Transverse colon (tissue), 4 donors: ENCODE measurements at regions not wholly inside any gene's neighbourhood (a gene's known extent, or its start where the extent isn't known, plus 50 kb on each side); places are given as distances from the start of the nearest gene placed in this dataset.

Experiments used
- DNase-seq: peaks from one replicate; pipeline ENCODE4 v3.0.0-alpha.2; 2019
- H3K27ac ChIP-seq, 4 donors: fragments of 200-600 bp; sonication (generic); 2 replicates each; pipeline ENCODE4 v1.5.1; 2016 to 2018; ENCODE audit warnings: inconsistent platforms in 4 of 4
- H3K27me3 ChIP-seq: fragments of 200-600 bp; sonication (generic); 2 replicates; pipeline ENCODE4 v1.5.1; 2017; ENCODE audit warnings: inconsistent platforms
- H3K36me3 ChIP-seq, 4 donors: fragments of 200-600 bp; sonication (generic); 2 replicates each; pipeline ENCODE4 v1.5.1; 2017 to 2019; ENCODE audit warnings: inconsistent platforms in 4 of 4
- H3K4me1 ChIP-seq, 4 donors: fragments of 200-600 bp; sonication (generic); 2 replicates each; pipeline ENCODE4 v1.5.1; 2017 to 2020; ENCODE audit warnings: inconsistent platforms in 4 of 4
- H3K4me3 ChIP-seq, 4 donors: fragments of 200-600 bp; sonication (generic); 1 replicate in 1 of 4; 2 replicates in 3 of 4; pipeline versions ENCODE4 v1.5.1 to v1.6.1; 2017 to 2019; ENCODE audit warnings: inconsistent platforms in 4 of 4
- H3K9me3 ChIP-seq, 2 donors: fragments of 200-600 bp; sonication (generic); 2 replicates each; pipeline ENCODE4 v1.5.1; 2017 to 2019; ENCODE audit warnings: inconsistent platforms in 2 of 2
- EP300 ChIP-seq: sonication (generic); formaldehyde crosslinking; IDR thresholded peaks from one replicate; pipeline ENCODE4 v1.6.1; 2017; ENCODE audit warnings: antibody characterized with exemption, low read depth
- POLR2A ChIP-seq: fragments of 450-650 bp; IDR thresholded peaks from one replicate; pipeline ENCODE4 v1.6.1; 2016; ENCODE audit warnings: antibody characterized with exemption, mild to moderate bottlenecking, moderate library complexity
- POLR2AphosphoS5 ChIP-seq, 3 donors: sonication (generic); formaldehyde crosslinking; IDR thresholded peaks; one replicate each; pipeline ENCODE4 v1.6.1; 2016; ENCODE audit warnings: antibody characterized with exemption in 3 of 3
- WGBS, 2 donors: methylation state at CpG; one replicate each; pipeline ENCODE4 v1.1.5; 2018; ENCODE audit warnings: low coverage in 1 of 2; 5-methylcytosine and 5-hydroxymethylcytosine counted together
- in situ Hi-C, 4 donors: fragments of 200-750 bp; cut with MboI; loops; one replicate each; pipeline versions ENCODE4 v1.15.0 to v1.15.1; 2017; ENCODE audit warnings: low sequenced_read_pairs in 3 of 4, low pct_ligation_motif_present in 1 of 4, low pct_unique_long_range_greater_than_20kb in 1 of 4
- intact Hi-C: fragments of 100-400 bp; cut with DNase I; formaldehyde crosslinking; loops from one replicate; pipeline ENCODE4 v1.15.1; 2023; ENCODE audit warnings: low total_unique reads
- TF ChIP-seq, protein P1 (sequence below), 5 experiments: fragments of 200-600 bp in 3 of 5; fragments of 450-650 bp in 2 of 5; sonication (generic) in 3 of 5; IDR thresholded peaks; 1 replicate in 2 of 5; 2 replicates in 3 of 5; pipeline ENCODE4 v1.5.1; 2016 to 2017; ENCODE audit warnings: antibody characterized with exemption in 5 of 5, inconsistent platforms in 3 of 5, mild to moderate bottlenecking in 2 of 5, moderate library complexity in 1 of 5

DNA sequence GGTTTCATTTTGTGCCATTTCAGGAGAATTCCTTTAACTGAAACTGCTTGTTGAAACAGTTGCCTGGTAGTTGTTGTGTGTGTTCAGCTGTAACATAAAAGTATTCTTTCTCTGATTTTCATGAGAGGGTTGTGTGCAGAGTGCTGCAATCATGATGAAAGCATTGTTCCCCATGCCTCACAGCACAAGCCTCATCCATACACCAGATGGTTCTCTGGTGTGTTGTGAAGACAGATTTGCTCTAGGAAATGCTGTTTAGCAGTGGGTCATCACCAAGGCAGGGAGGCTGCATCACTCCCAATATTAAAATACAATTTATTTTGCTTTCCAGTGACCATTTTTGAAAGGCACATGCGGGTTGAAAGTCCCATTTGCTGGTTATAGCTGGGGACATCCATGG lies 404.4 kb downstream of the AACS start:
- no peaks in the 10 kb centered on the region for H3K27me3 ChIP-seq
- TF ChIP-seq POLR2AphosphoS5 (IDR thresholded peaks at IDR 0.05) (no peak), EP300 (no peak), POLR2A (no peak)
- TF ChIP-seq, protein P1, sequence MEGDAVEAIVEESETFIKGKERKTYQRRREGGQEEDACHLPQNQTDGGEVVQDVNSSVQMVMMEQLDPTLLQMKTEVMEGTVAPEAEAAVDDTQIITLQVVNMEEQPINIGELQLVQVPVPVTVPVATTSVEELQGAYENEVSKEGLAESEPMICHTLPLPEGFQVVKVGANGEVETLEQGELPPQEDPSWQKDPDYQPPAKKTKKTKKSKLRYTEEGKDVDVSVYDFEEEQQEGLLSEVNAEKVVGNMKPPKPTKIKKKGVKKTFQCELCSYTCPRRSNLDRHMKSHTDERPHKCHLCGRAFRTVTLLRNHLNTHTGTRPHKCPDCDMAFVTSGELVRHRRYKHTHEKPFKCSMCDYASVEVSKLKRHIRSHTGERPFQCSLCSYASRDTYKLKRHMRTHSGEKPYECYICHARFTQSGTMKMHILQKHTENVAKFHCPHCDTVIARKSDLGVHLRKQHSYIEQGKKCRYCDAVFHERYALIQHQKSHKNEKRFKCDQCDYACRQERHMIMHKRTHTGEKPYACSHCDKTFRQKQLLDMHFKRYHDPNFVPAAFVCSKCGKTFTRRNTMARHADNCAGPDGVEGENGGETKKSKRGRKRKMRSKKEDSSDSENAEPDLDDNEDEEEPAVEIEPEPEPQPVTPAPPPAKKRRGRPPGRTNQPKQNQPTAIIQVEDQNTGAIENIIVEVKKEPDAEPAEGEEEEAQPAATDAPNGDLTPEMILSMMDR (IDR thresholded peaks at IDR 0.05): no peak
- no peak overlapping the region for H3K27ac ChIP-seq
- WGBS, 2 donors: 81% methylated on average over 1 of the region's 1 CpG; no CpG with 5 or more reads in 1 of the 2 donors
- H3K9me3 ChIP-seq: no peaks in the 10 kb centered on the region
- H3K4me3 ChIP-seq: no peak overlapping the region
- H3K36me3 ChIP-seq: no peaks in the 10 kb centered on the region
- in situ Hi-C loops (no loop called here), intact Hi-C loops (no loop called here)
- no peak for DNase-seq
- peaks cover 0 to 5% (median 2%) of the 10 kb centered on the region in 4 donors for H3K4me1 ChIP-seq

DNA sequence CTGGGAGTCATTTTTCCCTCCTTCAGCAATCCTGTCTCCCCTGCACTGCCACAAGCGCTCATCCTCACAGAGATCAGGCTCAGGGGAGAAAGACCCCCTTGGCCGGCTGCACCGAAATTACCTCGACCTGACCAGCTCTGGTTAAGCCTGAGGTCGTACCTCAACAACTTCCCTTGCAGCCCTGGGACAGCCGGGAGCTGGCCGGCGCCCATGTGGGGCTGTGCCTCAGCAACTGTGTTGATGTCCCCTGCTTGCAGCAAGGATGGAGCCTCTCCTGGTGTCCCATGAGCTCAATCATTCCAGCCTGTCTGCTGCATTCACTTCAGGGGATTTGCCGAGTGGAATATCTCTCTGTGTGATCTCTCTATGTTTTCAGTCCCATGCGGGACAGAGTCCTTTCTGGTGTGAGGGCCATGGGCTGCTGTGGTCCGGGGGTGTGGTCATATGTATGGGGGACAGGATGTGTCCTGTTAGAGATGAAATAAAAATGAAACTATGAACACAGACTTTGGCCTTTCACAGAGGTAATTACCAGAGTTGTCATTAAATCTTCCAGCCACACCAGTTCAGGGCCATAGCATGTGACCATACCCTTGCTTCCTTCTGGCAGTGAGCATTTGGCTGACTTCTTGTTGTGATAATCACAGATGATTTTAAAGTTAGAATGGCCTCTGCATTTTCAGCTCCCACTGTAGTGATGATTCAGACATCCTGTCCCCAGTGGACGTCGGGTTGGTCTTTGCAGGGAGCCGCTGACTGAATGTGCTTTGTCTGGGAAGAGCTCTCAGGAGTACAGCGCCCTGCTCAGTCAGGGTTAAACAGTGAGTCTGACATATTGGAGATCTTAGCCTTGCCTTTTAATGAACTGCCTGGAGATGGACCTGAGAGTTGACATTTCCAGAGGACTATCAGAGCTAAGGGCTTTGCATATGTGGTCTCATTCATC lies 405.9 kb downstream of the AACS start:
- H3K9me3 ChIP-seq: no peaks in the 10 kb centered on the region
- H3K27me3 ChIP-seq: no peaks in the 10 kb centered on the region
- 59% methylated on average over 15 of the region's 15 CpGs; no CpG with 5 or more reads in 1 of the 2 donors for WGBS, 2 donors
- DNase-seq: peak; percentile 26
- no peak overlapping the region for H3K4me3 ChIP-seq
- no peak overlapping the region for H3K27ac ChIP-seq
- intact Hi-C loops: no loop called here
- TF ChIP-seq, protein P1 (IDR thresholded peaks at IDR 0.05): no peak
- TF ChIP-seq POLR2AphosphoS5 (IDR thresholded peaks at IDR 0.05): no peak
- no peak for TF ChIP-seq POLR2A
- TF ChIP-seq EP300: no peak
- no peaks in the 10 kb centered on the region for H3K36me3 ChIP-seq
- peaks cover 0 to 5% (median 2%) of the 10 kb centered on the region in 4 donors for H3K4me1 ChIP-seq
- in situ Hi-C loops: no loop called here

DNA sequence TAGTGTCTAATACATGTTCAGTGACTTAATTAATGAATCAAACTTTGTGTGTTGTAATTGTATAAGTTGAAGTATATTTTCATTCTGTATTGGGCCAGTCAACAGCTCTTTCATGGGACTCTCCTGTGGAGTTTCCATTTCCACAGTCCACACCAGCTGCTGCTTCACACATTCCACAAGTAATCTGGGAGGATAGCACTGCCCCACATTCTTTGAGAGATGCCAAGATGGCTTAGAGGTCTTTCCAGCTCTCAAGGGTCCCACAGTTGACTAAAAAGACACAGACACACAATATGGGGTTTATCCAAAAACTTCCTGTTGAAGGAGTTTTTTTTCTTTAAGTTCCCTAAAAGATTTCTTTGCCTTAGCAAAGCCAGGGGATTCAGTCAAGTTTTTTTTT lies 408.3 kb downstream of the AACS start:
- no peak overlapping the region for H3K4me3 ChIP-seq
- no peak for TF ChIP-seq EP300
- TF ChIP-seq, protein P1 (IDR thresholded peaks at IDR 0.05): no peak
- TF ChIP-seq POLR2AphosphoS5 (IDR thresholded peaks at IDR 0.05): no peak
- no peak for TF ChIP-seq POLR2A
- no peaks in the 10 kb centered on the region for H3K36me3 ChIP-seq
- in situ Hi-C loops: no loop called here
- peaks cover 0 to 5% (median 2%) of the 10 kb centered on the region in 4 donors for H3K4me1 ChIP-seq
- H3K27me3 ChIP-seq: no peaks in the 10 kb centered on the region
- no peaks in the 10 kb centered on the region for H3K9me3 ChIP-seq
- no peak overlapping the region for H3K27ac ChIP-seq
- DNase-seq: no peak
- intact Hi-C loops: no loop called here

DNA sequence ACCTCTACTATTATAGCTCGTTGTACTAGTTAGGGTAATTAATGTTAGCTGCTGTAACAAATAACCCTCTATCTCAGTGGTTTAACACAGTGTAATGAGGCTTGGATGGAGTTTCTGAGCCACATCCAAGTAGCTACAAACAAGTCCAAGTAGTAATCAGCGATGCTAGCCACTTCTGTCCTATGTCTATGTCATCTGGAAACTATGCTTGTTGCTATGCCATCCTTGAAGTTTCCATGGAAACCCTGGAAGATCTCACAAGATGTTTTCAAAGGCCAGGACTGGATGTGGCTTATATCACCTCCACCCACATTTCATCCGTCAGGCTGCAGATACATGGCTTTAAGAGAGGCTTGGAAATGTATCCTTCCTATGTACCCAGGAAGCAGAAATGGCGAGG lies 422.1 kb downstream of the AACS start:
- WGBS, 2 donors: 63 to 71% methylated on average over 4 of the region's 4 CpGs
- no peak for TF ChIP-seq POLR2A
- no peak for TF ChIP-seq POLR2AphosphoS5 (IDR thresholded peaks at IDR 0.05)
- TF ChIP-seq EP300: no peak
- TF ChIP-seq, protein P1 (IDR thresholded peaks at IDR 0.05): no peak

More for the DNA sequence above, 422.1 kb downstream of the AACS start:
- no peaks in the 10 kb centered on the region for H3K9me3 ChIP-seq
- in situ Hi-C loops (no loop called here), intact Hi-C loops (no loop called here)
- no peak overlapping the region for H3K27ac ChIP-seq
- no peaks in the 10 kb centered on the region for H3K4me1 ChIP-seq
- H3K4me3 ChIP-seq: no peak overlapping the region
- H3K36me3 ChIP-seq: no peaks in the 10 kb centered on the region
- no peak for DNase-seq
- H3K27me3 ChIP-seq: no peaks in the 10 kb centered on the region
